GM18511 (cell line): ENCODE measurements at regions not wholly inside any gene's neighbourhood (a gene's known extent, or its start where the extent isn't known, plus 50 kb on each side); places are given as distances from the start of the nearest gene placed in this dataset.

Experiments
- ATAC-seq: cut with Tn5 transposase; IDR thresholded peaks from one replicate; pipeline ENCODE4 v1.9.1; 2021; ENCODE audit warnings: mild to moderate bottlenecking, moderate library complexity; ENCODE audit not compliant: unreplicated experiment

DNA sequence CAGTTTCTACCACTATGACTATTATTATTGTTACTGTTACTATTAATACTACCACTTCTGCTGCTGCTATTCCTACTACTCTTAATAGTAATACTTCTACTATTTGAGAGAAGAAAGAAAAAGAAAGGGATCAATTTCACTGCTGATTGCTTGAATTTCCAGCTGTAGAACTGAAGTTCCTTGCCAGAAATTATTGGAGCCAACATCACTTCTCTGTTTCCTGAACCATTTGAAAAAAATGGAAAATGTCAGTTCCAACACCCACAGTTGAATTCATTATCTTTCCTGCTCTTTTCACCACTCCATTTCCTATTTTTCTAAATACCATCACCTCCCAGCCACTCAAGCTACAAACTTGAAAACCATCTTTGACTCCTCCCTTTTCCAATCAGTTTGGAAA lies 54.1 kb upstream of the PIK3C2G start:
- ATAC-seq, result no peak

DNA sequence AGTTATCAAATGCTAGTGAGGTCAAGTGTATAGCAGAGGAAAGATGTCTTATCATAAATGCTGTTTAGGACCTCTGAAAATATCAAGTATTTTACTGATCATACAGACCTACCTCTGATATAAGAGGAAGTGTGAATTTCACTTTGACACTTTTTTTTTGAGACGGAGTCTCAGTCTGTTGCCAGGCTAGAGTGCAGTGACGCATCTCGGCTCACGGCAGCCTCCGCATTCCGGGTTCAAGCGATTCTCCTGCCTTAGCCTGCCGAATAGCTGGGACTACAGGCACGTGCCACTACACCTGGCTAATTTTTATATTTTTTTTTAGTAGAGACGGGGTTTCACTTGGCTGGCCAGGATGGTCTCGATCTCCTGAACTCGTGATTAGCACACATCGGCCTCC lies 55.1 kb upstream of the PIK3C2G start:
- ATAC-seq, result no peak

DNA sequence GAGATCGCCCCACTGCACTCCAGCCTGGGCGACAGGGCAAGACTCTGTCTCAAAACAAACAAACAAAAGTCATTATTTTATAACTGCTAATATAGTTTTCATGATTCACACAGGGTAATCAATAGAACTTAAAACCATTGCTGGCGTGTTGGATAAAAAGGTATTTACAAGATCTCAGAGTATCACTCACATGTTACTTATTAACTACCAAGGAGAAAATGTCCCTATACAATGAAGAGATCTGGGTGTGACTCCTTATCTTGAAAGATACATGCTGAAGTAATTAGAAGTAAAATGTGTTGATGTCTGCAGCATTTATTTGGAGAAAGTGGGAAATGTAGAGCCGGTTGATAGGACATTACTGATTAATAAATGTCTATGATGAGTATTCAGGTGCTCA lies 57.3 kb upstream of the PIK3C2G start:
- ATAC-seq, result no peak

DNA sequence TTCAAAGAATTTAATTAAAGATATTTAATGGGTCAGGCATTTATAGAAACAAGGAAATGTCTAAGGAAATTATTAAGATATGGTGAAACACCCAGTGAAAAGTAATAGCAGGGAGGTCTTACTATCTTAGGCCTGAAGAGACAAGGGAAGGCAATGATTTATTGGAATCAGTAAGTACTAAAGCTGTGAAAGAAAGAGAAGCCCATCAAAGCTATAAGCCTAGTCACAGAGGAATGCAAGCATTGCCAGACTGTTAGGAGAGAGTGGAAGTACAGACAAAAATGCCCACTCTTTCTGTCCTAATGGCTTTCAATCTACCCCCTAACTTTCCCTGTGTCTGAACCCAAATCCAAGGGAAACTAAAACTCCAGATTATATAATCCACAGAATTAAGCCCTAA lies 69.2 kb upstream of the PIK3C2G start:
- no peak for ATAC-seq

DNA sequence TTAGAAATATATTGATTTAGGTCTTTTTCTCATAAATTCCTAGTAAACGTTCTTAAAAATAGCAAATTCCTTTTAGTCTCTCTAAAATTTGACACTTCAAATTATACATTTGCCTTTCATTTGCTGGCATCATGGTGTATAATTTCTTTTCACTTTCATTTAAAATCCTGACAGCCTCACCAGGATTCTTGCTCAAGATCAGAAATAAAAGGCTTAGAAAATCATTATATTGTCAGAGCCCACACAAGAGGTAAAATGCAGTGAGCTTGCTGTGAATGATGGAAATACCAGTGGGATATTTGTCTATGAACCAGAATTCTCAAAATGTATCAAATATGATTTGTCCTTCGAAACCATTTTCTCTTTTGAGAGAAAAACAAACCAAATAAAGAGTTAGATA lies 78.2 kb upstream of the PIK3C2G start:
- ATAC-seq, result no peak

DNA sequence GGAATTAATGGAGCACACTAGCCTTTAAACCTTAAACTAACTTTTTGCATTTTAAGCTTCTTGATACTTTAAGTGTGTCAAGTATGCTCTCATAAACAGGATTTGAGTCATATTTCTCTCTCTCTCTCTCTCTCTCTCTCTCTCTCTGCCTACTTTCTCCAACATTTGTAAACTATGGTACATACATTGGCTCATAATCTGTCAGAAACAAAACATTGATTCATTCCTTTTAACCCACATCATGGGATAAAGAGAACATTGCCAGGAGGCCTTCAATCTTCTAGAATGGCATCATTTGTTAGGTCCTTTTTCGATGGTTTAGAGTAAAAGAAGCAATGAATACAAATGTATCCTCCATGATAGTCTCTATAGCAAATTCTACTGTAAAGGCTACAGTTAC lies 81.6 kb upstream of the RERGL start:
- ATAC-seq, result no peak

DNA sequence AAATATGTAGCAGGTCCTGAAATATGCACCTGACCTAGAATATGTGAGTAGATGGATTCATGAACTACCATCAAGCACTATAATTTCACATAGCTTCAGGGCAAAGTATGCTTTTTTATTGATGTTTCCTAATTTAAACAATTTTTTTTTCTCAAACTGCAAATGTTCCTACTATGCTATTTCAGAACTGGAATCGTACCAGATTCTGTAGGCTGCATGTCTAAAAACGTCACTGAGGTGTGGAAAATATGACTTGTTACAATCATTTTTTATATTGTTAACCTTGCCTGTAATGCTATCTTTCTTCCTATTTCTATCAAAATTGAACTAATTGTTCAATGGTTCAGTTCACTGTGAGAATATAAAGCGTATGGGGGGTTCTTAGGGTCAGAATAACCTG lies 78.0 kb upstream of the RERGL start:
- no peak for ATAC-seq

DNA sequence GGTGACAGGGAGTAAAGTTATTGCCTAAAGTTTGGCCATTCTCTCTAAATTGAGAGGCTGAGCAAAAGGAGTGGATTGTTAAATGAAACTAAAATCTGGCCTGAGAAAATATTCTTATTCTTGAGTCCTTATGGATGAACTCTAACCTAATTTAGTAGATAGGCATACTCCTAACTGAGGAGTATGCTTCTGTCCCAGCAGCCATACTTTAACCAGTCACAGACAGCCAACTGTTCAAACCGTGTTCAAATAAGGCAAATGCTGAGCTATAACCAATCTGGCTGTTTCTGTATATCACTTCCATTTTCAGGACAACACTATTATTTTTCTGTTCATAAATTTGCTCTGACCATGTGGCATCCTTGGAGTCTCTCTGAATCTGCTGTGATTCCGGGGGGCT lies 75.9 kb upstream of the RERGL start:
- peak; percentile 55 for ATAC-seq

DNA sequence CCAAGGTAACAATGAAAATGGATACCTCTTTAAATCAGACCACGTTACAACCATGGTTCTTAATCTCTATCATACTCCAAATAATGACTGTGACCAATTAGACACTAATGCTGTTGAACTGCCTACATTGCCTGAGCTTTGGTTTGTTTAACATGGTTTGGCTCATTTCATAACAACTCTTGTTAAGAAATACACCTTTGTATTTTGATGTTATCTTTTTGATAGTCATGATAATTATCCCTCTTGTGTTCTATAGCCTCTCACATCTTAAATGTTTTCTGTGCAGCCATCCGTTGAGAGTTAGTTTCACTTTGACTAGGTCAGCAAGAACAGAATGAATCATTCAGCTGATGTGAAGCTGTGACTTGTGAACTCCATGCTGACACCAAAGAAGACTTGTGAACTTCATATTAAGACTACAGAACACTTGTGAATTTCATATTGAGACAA lies 75.5 kb upstream of the RERGL start:
- ATAC-seq, result peak; percentile 99

DNA sequence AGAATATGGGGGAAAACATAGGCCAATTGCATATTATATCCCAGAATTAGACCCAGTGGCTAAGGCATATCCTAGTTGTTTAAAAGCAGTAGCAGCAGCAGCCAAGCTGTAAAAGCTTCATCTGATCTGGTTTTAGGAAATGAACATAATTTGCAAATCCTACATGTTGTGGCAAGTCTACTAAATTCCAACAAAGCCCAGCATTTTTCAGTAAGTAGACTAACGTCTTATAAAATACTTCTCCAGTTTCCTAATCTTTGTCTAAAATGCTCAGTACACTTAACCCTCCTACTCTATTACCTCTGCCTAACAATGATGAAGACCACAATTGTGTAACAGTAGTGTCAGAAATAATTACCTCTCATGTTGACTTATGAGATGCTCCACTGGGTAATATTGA lies 70.9 kb upstream of the RERGL start:
- no peak for ATAC-seq

DNA sequence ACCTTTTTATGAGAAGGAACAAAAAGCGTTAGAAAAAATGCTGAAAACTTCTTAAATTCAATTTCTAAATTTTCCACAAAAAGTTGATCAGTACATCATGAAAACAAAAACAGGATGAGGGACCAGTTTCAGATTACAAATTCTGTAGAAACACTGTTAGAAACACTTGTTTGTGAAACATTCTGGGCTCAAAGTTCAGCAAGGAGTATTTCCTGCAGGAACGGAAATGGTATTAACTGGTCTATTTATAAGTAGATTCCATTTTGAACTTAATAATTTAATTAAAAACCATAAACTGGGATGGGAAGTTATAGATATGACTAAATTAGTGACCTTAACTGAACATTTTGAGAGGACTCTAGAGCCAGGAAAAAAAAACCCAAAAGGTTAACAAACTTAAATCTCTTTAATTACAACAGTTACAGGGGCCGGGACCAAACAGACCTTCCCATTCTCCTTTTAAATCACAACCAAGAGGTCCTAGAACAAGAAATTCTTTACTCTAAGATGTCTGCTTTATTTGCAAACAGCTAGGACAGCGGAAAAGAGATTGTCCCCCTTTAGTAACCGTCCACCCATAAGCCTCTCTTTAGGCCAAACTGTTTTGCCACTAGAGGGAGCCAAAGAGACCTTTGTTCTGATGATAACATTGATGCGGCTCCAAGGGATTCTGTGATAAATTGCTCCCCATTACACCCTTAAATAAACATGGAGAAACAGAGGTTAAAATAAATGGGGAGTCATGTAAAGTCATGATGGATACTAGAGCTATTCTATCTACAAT lies 69.0 kb upstream of the RERGL start:
- ATAC-seq, result no peak

DNA sequence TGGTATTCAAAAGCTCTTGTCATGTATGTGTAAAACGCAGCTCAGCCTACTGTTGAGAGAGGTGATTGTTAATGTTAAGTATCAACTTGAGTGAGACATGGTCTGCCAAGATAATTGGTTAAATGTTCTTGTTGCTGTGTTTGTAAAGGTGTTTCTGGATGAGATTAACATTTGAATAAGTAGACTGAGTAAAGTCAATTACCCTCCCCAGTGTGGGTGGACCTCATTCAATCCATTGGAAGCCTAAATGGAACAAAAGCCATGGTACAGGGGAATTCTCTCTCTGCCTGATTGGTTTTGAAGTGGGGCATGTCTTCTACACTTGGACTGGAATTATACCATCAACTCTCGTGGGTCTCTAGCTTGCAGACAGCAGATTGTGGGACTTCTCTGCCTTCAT lies 63.8 kb upstream of the RERGL start:
- ATAC-seq, result no peak

DNA sequence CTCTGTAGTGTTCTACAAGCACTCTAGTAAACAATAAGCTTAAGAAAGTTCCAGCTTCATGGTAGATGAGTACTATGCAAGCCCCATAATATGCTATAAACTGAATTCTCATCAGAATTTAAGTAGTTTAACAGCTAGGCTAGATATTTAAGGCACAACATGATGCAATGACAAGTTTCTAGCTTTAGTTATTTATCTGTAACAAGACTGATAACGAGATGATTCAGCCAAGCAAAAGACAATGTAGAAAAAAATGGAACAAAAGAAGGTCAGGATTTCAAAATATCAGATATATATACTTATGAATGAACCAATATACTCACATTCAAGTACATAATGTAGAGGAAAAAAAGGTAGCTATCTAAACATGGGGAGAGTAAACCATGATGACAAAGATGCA lies 61.0 kb upstream of the RERGL start:
- ATAC-seq, result no peak

DNA sequence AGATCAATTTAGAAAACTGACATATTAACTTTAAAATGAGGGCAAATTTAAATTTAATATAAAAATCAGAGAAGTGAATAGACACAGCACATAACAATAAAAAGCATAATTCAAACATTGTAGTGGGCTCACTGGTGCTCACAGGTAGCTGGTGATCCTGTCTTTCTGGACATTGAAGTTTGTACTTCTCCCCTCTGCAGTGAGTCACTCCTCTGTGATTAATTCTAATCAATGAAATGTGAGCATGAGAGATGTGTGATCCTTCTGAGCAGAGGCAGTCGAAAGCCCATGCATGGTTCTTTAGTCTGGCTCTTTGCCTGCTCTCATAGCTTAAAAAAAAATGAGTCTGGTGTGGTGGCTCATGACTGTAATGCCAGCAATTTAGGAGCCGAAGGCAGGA lies 59.0 kb upstream of the RERGL start:
- no peak for ATAC-seq

DNA sequence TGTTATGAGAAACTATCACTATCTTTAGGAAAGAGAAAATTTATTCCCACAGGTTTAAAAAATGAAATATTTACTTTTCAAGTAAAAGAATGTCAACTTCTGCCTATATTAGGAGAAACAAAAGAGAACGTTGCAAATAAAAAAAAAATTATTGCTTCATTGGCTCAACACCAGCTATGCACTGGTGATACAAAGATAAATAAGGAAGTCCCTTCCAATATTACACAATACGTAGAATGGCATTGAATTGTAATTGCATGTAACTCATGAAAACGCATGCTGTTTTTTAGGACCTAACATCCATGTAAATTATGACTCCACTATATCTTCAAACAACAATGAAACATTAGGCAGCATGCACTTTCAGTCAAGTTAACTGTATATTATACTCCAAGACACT lies 56.4 kb upstream of the RERGL start:
- ATAC-seq, result no peak

DNA sequence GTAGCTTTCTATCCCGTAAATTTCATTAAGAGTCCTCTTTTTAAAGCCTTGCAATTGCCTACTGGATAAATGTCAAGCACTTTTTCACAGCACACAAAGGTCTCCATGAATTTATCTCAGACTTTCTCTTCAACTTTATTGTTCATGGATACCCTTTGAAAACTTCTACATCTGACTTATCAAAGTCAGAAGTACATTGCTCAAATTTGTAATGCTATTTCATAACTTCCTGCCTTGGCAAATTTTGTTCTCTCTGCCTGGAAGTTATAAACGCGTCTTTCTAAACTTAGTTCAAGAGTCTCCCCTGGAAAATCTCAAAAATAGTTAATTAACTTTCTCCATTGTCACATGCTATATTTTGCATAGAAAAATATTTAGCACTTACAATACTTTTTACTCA lies 55.9 kb upstream of the RERGL start:
- no peak for ATAC-seq

DNA sequence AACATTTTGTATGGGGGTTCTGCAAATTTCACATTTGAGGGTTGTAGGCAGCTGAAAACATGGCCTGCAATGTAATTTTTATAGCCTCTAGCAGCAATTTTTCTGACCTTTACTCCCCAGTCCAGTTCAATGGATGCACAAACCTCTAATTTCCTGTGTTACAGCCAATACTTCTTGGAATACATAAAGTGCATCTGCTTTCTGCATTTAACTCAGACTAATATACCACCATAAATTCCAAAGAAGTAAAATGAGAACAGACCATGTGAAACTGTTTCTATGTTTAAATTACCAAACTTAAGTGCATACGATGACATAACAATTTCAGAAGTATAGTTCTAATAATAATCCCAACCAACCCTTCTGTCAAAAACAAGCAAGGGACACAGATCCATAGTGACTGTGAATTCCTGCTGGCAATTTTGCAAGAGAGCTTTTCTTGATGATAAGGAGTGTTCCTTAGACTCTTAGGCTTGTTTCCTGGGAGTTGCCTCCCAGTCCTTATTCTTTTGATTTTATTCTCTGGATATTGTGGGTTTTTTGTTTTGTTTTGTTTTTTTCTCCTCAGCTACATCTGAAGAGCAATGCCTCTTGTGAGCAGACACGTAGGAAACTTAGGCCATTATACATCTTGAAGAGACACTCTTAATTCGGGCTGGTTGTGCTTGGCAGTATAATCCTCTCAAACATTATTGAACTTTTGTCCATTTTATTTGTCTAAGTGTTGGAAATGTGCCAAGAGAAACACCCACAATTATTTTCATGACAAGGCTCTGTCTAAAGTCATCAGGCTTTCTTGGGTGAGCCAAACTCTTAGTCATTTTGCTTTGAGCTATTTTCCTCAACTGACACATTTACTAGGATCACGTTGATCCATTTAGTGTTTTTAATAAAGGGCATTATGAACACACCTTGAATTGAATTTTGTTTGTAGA lies 51.3 kb upstream of the RERGL start:
- no peak for ATAC-seq

DNA sequence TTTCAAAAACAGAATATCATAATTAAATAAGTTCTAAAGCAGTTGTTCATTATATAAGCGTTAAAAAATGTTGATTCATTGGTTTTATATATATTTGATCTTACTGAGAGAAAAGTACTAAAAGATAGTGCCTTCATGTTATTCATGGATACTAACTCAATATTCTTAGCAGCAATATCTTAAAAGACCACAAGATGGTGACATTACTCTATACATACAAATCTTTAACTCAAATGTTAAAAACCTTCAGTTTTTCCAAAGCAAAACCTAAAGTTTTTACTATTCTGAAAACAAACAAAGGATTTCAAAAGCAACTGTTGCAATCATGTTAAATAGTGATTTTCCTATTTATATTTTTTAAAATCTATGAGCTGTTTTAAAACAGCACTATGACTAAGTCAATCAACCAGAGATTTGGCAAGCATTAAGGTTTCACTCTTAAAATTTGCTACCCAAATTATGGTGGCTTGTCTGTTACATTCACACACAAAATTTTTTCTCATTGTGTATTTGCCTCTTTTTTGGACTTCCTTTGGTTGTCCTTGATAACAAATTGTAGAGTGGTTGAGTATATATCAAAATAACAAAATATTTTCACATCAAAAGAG lies 50.1 kb upstream of the RERGL start:
- peak; percentile 81 for ATAC-seq
